Small intestine (tissue), 7 donors: ENCODE measurements at regions not wholly inside any gene's neighbourhood (a gene's known extent, or its start where the extent isn't known, plus 50 kb on each side); places are given as distances from the start of the nearest gene placed in this dataset.

Experiments used
- DNase-seq, 2 donors: peaks; one replicate each; pipeline versions ENCODE4 v3.0.0 to v3.0.0-alpha.2; 2013
- FAIRE-seq: peaks from 2 replicates; lab custom pipeline; 2012; peaks lifted over from hg19 to GRCh38; lab: Jason Lieb, UNC
- H3K27ac ChIP-seq, 3 donors: one replicate each; pipeline ENCODE4 v1.5.1; 2013; ENCODE audit warnings: low read length in 2 of 3, mild to moderate bottlenecking in 2 of 3, control low read depth in 1 of 3, inconsistent platforms in 1 of 3, low read depth in 1 of 3, moderate library complexity in 1 of 3
- H3K27me3 ChIP-seq, 3 donors: one replicate each; pipeline ENCODE4 v1.6.1; 2013; ENCODE audit warnings: low read length in 3 of 3, inconsistent platforms in 1 of 3; ENCODE audit not compliant: control insufficient read depth in 3 of 3, insufficient read depth in 3 of 3
- H3K36me3 ChIP-seq, 3 donors: one replicate each; pipeline ENCODE4 v1.6.1; 2013; ENCODE audit warnings: low read length in 3 of 3, inconsistent platforms in 1 of 3, low read depth in 1 of 3, mild to moderate bottlenecking in 1 of 3, moderate library complexity in 1 of 3; ENCODE audit not compliant: control insufficient read depth in 3 of 3, insufficient read depth in 2 of 3
- H3K4me1 ChIP-seq, 3 donors: one replicate each; pipeline ENCODE4 v1.6.1; 2013; ENCODE audit warnings: low read length in 2 of 3, inconsistent platforms in 1 of 3, low read depth in 1 of 3, mild to moderate bottlenecking in 1 of 3, moderate library complexity in 1 of 3; ENCODE audit not compliant: control insufficient read depth in 3 of 3, insufficient read depth in 2 of 3
- H3K4me3 ChIP-seq, 3 donors: one replicate each; pipeline ENCODE4 v1.5.1; 2013; ENCODE audit warnings: low read length in 3 of 3, control low read depth in 1 of 3, inconsistent platforms in 1 of 3, low read depth in 1 of 3, mild to moderate bottlenecking in 1 of 3, moderate library complexity in 1 of 3
- H3K9me3 ChIP-seq, 2 donors: one replicate each; pipeline ENCODE4 v1.6.1; 2013; ENCODE audit warnings: low read depth in 1 of 2, low read length in 1 of 2; ENCODE audit not compliant: control insufficient read depth in 2 of 2, insufficient read depth in 1 of 2
- WGBS, 3 donors: extraction: QIAGEN DNeasy Blood & Tissue Kit; methylation state at CpG; one replicate each; pipeline ENCODE4 v1.1.7; 2013; 5-methylcytosine and 5-hydroxymethylcytosine counted together
- donor health status: healthy with polysubstance abuse.
- donor health status: control.
- donor health status: control.
- donor health status: Bipolar disorder and iron deficiency.
- donor health status: healthy.

GRCh38 chr4:117949621-117950020 is 84.7 kb upstream of the NDST3 start:
- WGBS, 3 donors = 58 to 77% (median 62%) methylated on average over 3 of the region's 3 CpGs
- DNase-seq (no peak), FAIRE-seq (no peak)
- H3K4me3 ChIP-seq = no peak overlapping the region
- no peaks in the 10 kb centered on the region for H3K27me3 ChIP-seq
- H3K4me1 ChIP-seq = no peaks in the 10 kb centered on the region
- no peak overlapping the region for H3K27ac ChIP-seq
- H3K9me3 ChIP-seq = peaks cover 0 to 5% of the 10 kb centered on the region in 2 donors
- H3K36me3 ChIP-seq = no peaks in the 10 kb centered on the region

GRCh38 chr4:117957571-117957970 is 76.7 kb upstream of the NDST3 start:
- Histone ChIP-seq H3K27ac (no peak overlapping the region), H3K4me3 (no peak overlapping the region), H3K4me1 (no peaks in the 10 kb centered on the region), H3K36me3 (no peaks in the 10 kb centered on the region), H3K9me3 (no peaks in the 10 kb centered on the region), H3K27me3 (no peaks in the 10 kb centered on the region)
- DNase-seq (no peak), FAIRE-seq (no peak)

GRCh38 chr4:117965622-117966021 is 68.7 kb upstream of the NDST3 start:
- Histone ChIP-seq H3K27me3 (no peaks in the 10 kb centered on the region), H3K36me3 (no peaks in the 10 kb centered on the region), H3K4me3 (no peak overlapping the region), H3K27ac (no peak overlapping the region), H3K9me3 (no peaks in the 10 kb centered on the region), H3K4me1 (no peaks in the 10 kb centered on the region)
- FAIRE-seq (no peak), DNase-seq (no peak)
- WGBS, 3 donors = 41 to 70% (median 58%) methylated on average over 7 of the region's 7 CpGs

- Histone ChIP-seq H3K9me3 (no peaks in the 10 kb centered on the region), H3K27ac (no peak overlapping the region), H3K4me3 (no peak overlapping the region), H3K27me3 (no peaks in the 10 kb centered on the region), H3K36me3 (no peaks in the 10 kb centered on the region), H3K4me1 (no peaks in the 10 kb centered on the region)
- WGBS, 3 donors = 85 to 87% (median 85%) methylated on average over 2 of the region's 2 CpGs
- no peak for DNase-seq
- no peak for FAIRE-seq
Measured at GRCh38 chr4:117968606-117969005, 65.7 kb upstream of the NDST3 start.

GRCh38 chr4:117971403-117971802 is 62.9 kb upstream of the NDST3 start:
- Histone ChIP-seq H3K4me1 (no peaks in the 10 kb centered on the region), H3K27me3 (no peaks in the 10 kb centered on the region), H3K36me3 (no peaks in the 10 kb centered on the region), H3K4me3 (no peak overlapping the region), H3K9me3 (no peaks in the 10 kb centered on the region), H3K27ac (no peak overlapping the region)
- no peak for DNase-seq
- 63 to 68% (median 67%) methylated on average over 2 of the region's 2 CpGs for WGBS, 3 donors
- no peak for FAIRE-seq

- Histone ChIP-seq H3K4me1 (no peaks in the 10 kb centered on the region), H3K27ac (no peak overlapping the region), H3K36me3 (no peaks in the 10 kb centered on the region), H3K27me3 (no peaks in the 10 kb centered on the region), H3K9me3 (no peaks in the 10 kb centered on the region), H3K4me3 (no peak overlapping the region)
- FAIRE-seq (no peak), DNase-seq (peak in 1 of 2 donors; percentile 2)
- WGBS, 3 donors = 59 to 76% (median 63%) methylated on average over 5 of the region's 5 CpGs
Measured at GRCh38 chr4:117983541-117984365, 50.5 kb upstream of the NDST3 start.

- no peak overlapping the region for H3K27ac ChIP-seq
- DNase-seq (no peak), FAIRE-seq (no peak)
- no peaks in the 10 kb centered on the region for H3K9me3 ChIP-seq
- WGBS, 3 donors = 78 to 86% (median 85%) methylated on average over 2 of the region's 2 CpGs
- H3K36me3 ChIP-seq = no peaks in the 10 kb centered on the region
- no peaks in the 10 kb centered on the region for H3K4me1 ChIP-seq
- H3K27me3 ChIP-seq = no peaks in the 10 kb centered on the region
- no peak overlapping the region for H3K4me3 ChIP-seq
Measured at GRCh38 chr4:117984366-117984680, 50.0 kb upstream of the NDST3 start.
